Osteoblast (primary cell): ENCODE measurements at regions not wholly inside any gene's neighbourhood (a gene's known extent, or its start where the extent isn't known, plus 50 kb on each side); places are given as distances from the start of the nearest gene placed in this dataset.

Experiments
- DNase-seq: peaks from one replicate; pipeline ENCODE4 v3.0.0; 2011; ENCODE audit warnings: low spot score, mixed read lengths; ENCODE audit not compliant: insufficient read length; ENCODE audit errors: missing footprints
- H2AFZ ChIP-seq: 2 replicates; pipeline ENCODE4 v1.6.0; 2011; ENCODE audit warnings: mild to moderate bottlenecking, low read length
- H3K27ac ChIP-seq: 2 replicates; pipeline ENCODE4 v1.5.1; 2011; ENCODE audit warnings: mild to moderate bottlenecking, low read depth, low read length, moderate library complexity
- H3K27me3 ChIP-seq: 2 replicates; pipeline ENCODE4 v1.6.0; 2012; ENCODE audit warnings: mild to moderate bottlenecking, control low read depth, inconsistent platforms, low read length, moderate library complexity; ENCODE audit not compliant: insufficient read depth
- H3K36me3 ChIP-seq: 2 replicates; pipeline ENCODE4 v1.5.1; 2011; ENCODE audit warnings: mild to moderate bottlenecking, low read length, control low read depth, moderate library complexity; ENCODE audit not compliant: insufficient read depth
- H3K4me1 ChIP-seq: 2 replicates; pipeline ENCODE4 v1.5.1; 2011; ENCODE audit warnings: mild to moderate bottlenecking, low read length, control low read depth, moderate library complexity; ENCODE audit not compliant: insufficient read depth
- H3K4me2 ChIP-seq: 2 replicates; pipeline ENCODE4 v1.6.0; 2011; ENCODE audit warnings: mild to moderate bottlenecking, low read length; ENCODE audit not compliant: insufficient read depth
- H3K4me3 ChIP-seq: fragments of 200-600 bp; sonication (generic); 3 replicates; pipeline ENCODE4 v1.5.1; 2012; ENCODE audit warnings: mild to moderate bottlenecking, low read length, inconsistent platforms; ENCODE audit not compliant: insufficient read depth
- H3K79me2 ChIP-seq: 2 replicates; pipeline ENCODE4 v1.6.0; 2012; ENCODE audit warnings: mild to moderate bottlenecking, low read length, control low read depth, inconsistent platforms; ENCODE audit not compliant: insufficient read depth
- H3K9me3 ChIP-seq: 2 replicates; pipeline ENCODE4 v1.5.1; 2011; ENCODE audit warnings: low read depth, low read length, control low read depth
- H4K20me1 ChIP-seq: 2 replicates; pipeline ENCODE4 v1.6.0; 2012; ENCODE audit warnings: mild to moderate bottlenecking, low read length, control low read depth; ENCODE audit not compliant: insufficient read depth
- CTCF ChIP-seq: IDR thresholded peaks from 2 replicates; pipeline ENCODE4 v1.5.1; 2011; ENCODE audit warnings: mild to moderate bottlenecking, low read depth, low read length, moderate library complexity; ENCODE audit errors: extremely low read depth

GRCh38 chr1:214826619-214827018, 223.6 kb downstream of the CENPF start:
- Histone ChIP-seq H4K20me1 (no peaks in the 10 kb centered on the region), H3K9me3 (no peaks in the 10 kb centered on the region), H3K79me2 (no peaks in the 10 kb centered on the region), H3K27ac (no peak overlapping the region), H3K4me2 (no peak overlapping the region), H3K36me3 (no peaks in the 10 kb centered on the region), H3K4me1 (no peaks in the 10 kb centered on the region), H3K4me3 (no peak overlapping the region), H3K27me3 (no peaks in the 10 kb centered on the region), H2AFZ (no peak overlapping the region)
- TF ChIP-seq CTCF, result no peak
- DNase-seq, result no peak

- no peak overlapping the region for H3K4me2 ChIP-seq
- no peaks in the 10 kb centered on the region for H3K9me3 ChIP-seq
- no peaks in the 10 kb centered on the region for H3K79me2 ChIP-seq
- no peaks in the 10 kb centered on the region for H4K20me1 ChIP-seq
- TF ChIP-seq CTCF, result no peak
- no peak overlapping the region for H3K4me3 ChIP-seq
- H3K4me1 ChIP-seq, result peaks cover 5% of the 10 kb centered on the region
- H3K36me3 ChIP-seq, result no peaks in the 10 kb centered on the region
- no peak overlapping the region for H2AFZ ChIP-seq
- no peaks in the 10 kb centered on the region for H3K27me3 ChIP-seq
- no peak overlapping the region for H3K27ac ChIP-seq
- DNase-seq, result no peak
Observed at GRCh38 chr1:214827883-214828282, 224.9 kb downstream of the CENPF start.

GRCh38 chr1:214830941-214831340, 227.9 kb downstream of the CENPF start:
- Histone ChIP-seq H3K4me1 (peaks cover 14% of the 10 kb centered on the region), H3K27me3 (no peaks in the 10 kb centered on the region), H3K9me3 (no peaks in the 10 kb centered on the region), H3K27ac (no peak overlapping the region), H3K36me3 (no peaks in the 10 kb centered on the region), H3K4me2 (no peak overlapping the region), H3K4me3 (no peak overlapping the region), H3K79me2 (no peaks in the 10 kb centered on the region), H4K20me1 (no peaks in the 10 kb centered on the region), H2AFZ (no peak overlapping the region)
- TF ChIP-seq CTCF, result no peak
- no peak for DNase-seq

GRCh38 chr1:214831956-214832355, 229.0 kb downstream of the CENPF start:
- no peak for TF ChIP-seq CTCF
- Histone ChIP-seq H3K79me2 (no peaks in the 10 kb centered on the region), H3K4me3 (no peak overlapping the region), H3K27ac (no peak overlapping the region), H3K9me3 (no peaks in the 10 kb centered on the region), H4K20me1 (no peaks in the 10 kb centered on the region), H2AFZ (no peak overlapping the region), H3K4me1 (peaks cover 14% of the 10 kb centered on the region), H3K36me3 (no peaks in the 10 kb centered on the region), H3K27me3 (no peaks in the 10 kb centered on the region), H3K4me2 (no peak overlapping the region)
- DNase-seq, result no peak
